K562 (cell line): ENCODE measurements at regions not wholly inside any gene's neighbourhood (a gene's known extent, or its start where the extent isn't known, plus 50 kb on each side); places are given as distances from the start of the nearest gene placed in this dataset.
A peak's percentile ranks its signal among the peaks of the same experiment; 100 is the strongest.

Experiments
- ATAC-seq: fragments of 200-7000 bp; cut with Tn5 transposase; 3 replicates; pipeline ENCODE4 v1.9.1; 2020; ENCODE audit warnings: moderate library complexity
- BruUV-seq: library from RNA; stranded (reverse); fragments of 400-500 nt; replicated peaks from 2 replicates; lab custom pipeline; 2021; lab: Mats Ljungman, UMichigan
- CTCF ChIA-PET: fragments of 300-600 bp; formaldehyde crosslinking; extraction: SDS; loops from one replicate; lab custom pipeline; 2021; ENCODE audit warnings: low intra/inter-chr PET ratio; lab: Yijun Ruan, JAX
- POLR2A ChIA-PET: fragments of 300-600, 350-650 bp; sonication (Branson Sonifier 250); formaldehyde crosslinking; extraction: SDS; loops from one replicate; lab custom pipeline; 2021; ENCODE audit warnings: antibody characterized with exemption, inconsistent platforms; lab: Yijun Ruan, JAX
- DNase-seq, 4 experiments: peaks; one replicate each; pipeline versions ENCODE4 v3.0.0 to v3.0.0-alpha.2; 2011 to 2018; ENCODE audit warnings: low spot score in 3 of 4, mixed read lengths in 3 of 4; ENCODE audit errors: extremely low read depth in 1 of 4
- FAIRE-seq: peaks from 2 replicates; lab custom pipeline; 2011; peaks lifted over from hg19 to GRCh38; lab: Jason Lieb, UNC
- H2AFZ ChIP-seq: 2 replicates; pipeline ENCODE4 v1.6.0; 2011; ENCODE audit warnings: low read depth, low read length, control low read depth, inconsistent platforms
- H3K27ac ChIP-seq: fragments of 200-600 bp; 3 replicates; pipeline ENCODE4 v1.8.0; 2011; ENCODE audit warnings: low read depth, mild to moderate bottlenecking, control low read depth, inconsistent platforms, low read length, moderate library complexity, mixed read lengths; ENCODE audit errors: extremely low read depth
- H3K27me3 ChIP-seq, 2 experiments: fragments of 300-600 bp in 1 of 2; 2 replicates in 1 of 2; 3 replicates in 1 of 2; pipeline versions ENCODE4 v1.6.0 to v1.8.0; 2011; ENCODE audit warnings: inconsistent platforms in 2 of 2, low read length in 2 of 2, mild to moderate bottlenecking in 1 of 2, mixed read lengths in 1 of 2, moderate library complexity in 1 of 2; ENCODE audit not compliant: control insufficient read depth in 2 of 2, insufficient read depth in 2 of 2
- H3K36me3 ChIP-seq: fragments of 300-600 bp; 3 replicates; pipeline ENCODE4 v1.8.0; 2011; ENCODE audit warnings: mild to moderate bottlenecking, low read length, inconsistent platforms; ENCODE audit not compliant: control insufficient read depth, insufficient read depth
- H3K4me1 ChIP-seq, 2 experiments: fragments of 200-600 bp in 1 of 2; replicated peaks in 1 of 2; 2 replicates in 1 of 2; 3 replicates in 1 of 2; pipeline versions ENCODE4 v1.5.1 to v1.8.0; 2011; ENCODE audit warnings: inconsistent platforms in 2 of 2, low read length in 2 of 2, mild to moderate bottlenecking in 1 of 2, mixed read lengths in 1 of 2, moderate library complexity in 1 of 2; ENCODE audit not compliant: control insufficient read depth in 2 of 2, insufficient read depth in 2 of 2
- H3K4me2 ChIP-seq: 2 replicates; pipeline ENCODE4 v1.6.1; 2011; ENCODE audit warnings: low read length, control low read depth, inconsistent platforms, mixed read lengths; ENCODE audit not compliant: insufficient read depth
- H3K4me3 ChIP-seq: fragments of 200-600 bp; sonication (generic), shearing (Covaris generic); 2 replicates; pipeline ENCODE4 v1.5.1; 2016; ENCODE audit warnings: control low read depth, inconsistent platforms
- H3K79me2 ChIP-seq: fragments of 200-600 bp; 3 replicates; pipeline ENCODE4 v1.8.0; 2011; ENCODE audit warnings: low read length, inconsistent platforms; ENCODE audit not compliant: control insufficient read depth, insufficient read depth
- H3K9ac ChIP-seq, 2 experiments: 2 replicates each; pipeline versions ENCODE4 v1.6.0 to v1.6.1; 2011; ENCODE audit warnings: low read depth in 2 of 2, low read length in 2 of 2, control low read depth in 1 of 2, inconsistent platforms in 1 of 2, mild to moderate bottlenecking in 1 of 2, mixed read lengths in 1 of 2; ENCODE audit not compliant: insufficient read depth in 1 of 2
- H3K9me1 ChIP-seq: one replicate; pipeline ENCODE4 v1.6.0; 2011; ENCODE audit warnings: inconsistent platforms, mild to moderate bottlenecking, low read length, moderate library complexity; ENCODE audit not compliant: control insufficient read depth, insufficient read depth
- H3K9me3 ChIP-seq: replicated peaks from 2 replicates; pipeline ENCODE4 v1.5.1; 2011; ENCODE audit warnings: low read depth, low read length, inconsistent platforms; ENCODE audit not compliant: control insufficient read depth, insufficient read depth
- H4K20me1 ChIP-seq: replicated peaks from 2 replicates; pipeline ENCODE4 v1.6.1; 2011; ENCODE audit warnings: low read length, inconsistent platforms, mixed read lengths; ENCODE audit not compliant: control insufficient read depth, insufficient read depth
- JUN ChIP-seq, 2 experiments: sonication (generic) in 1 of 2; formaldehyde crosslinking in 1 of 2; IDR thresholded peaks; 2 replicates each; pipeline versions ENCODE4 v1.6.1 to v1.8.0; 2012 to 2022; ENCODE audit warnings: borderline replicate concordance in 2 of 2, mild to moderate bottlenecking in 2 of 2, improper control_type of control experiment in 1 of 2, low read depth in 1 of 2, low read length in 1 of 2, missing genetic modification reagents in 1 of 2
- LEF1 ChIP-seq: fragments of 450-650 bp; IDR thresholded peaks from 2 replicates; pipeline ENCODE4 v1.6.1; 2016; ENCODE audit warnings: mild to moderate bottlenecking
- RAD51 ChIP-seq: fragments of 450-650 bp; IDR thresholded peaks from 2 replicates; pipeline ENCODE4 v1.7.1; 2016; ENCODE audit warnings: low read depth, mild to moderate bottlenecking, borderline replicate concordance
- REST ChIP-seq, 2 experiments: fragments of 450-650 bp; formaldehyde crosslinking in 1 of 2; IDR thresholded peaks; 2 replicates each; pipeline versions ENCODE4 v1.4.0 to v1.6.1; 2014 to 2020; ENCODE audit warnings: mild to moderate bottlenecking in 2 of 2, borderline replicate concordance in 1 of 2, low read depth in 1 of 2
- SPI1 ChIP-seq: IDR thresholded peaks from 2 replicates; pipeline ENCODE4 v1.6.1; 2011; ENCODE audit warnings: low read depth, low read length, control low read depth, borderline replicate concordance
- WGBS: fragments of 100-300 bp; shearing (Covaris generic); methylation state at CpG from one replicate; pipeline ENCODE4 v1.1.6; 2016; ENCODE audit warnings: low coverage, mixed read lengths; ENCODE audit not compliant: insufficient coverage; ENCODE audit errors: missing lambda C conversion rate; 5-methylcytosine and 5-hydroxymethylcytosine counted together
- in situ Hi-C: fragments of 300-500 bp; cut with MboI; formaldehyde crosslinking; loops from 4 replicates; pipeline ENCODE4 v1.15.0; 2018; ENCODE audit warnings: inconsistent platforms, mixed read lengths
- intact Hi-C: fragments of 100-400 bp; cut with micrococcal nuclease; formaldehyde crosslinking; loops from 2 replicates; pipeline ENCODE4 v1.14.2; 2022

- Histone ChIP-seq H3K27me3 (no peaks in the 10 kb centered on the region), H3K27ac (no peak overlapping the region), H3K36me3 (no peaks in the 10 kb centered on the region), H4K20me1 (no peaks in the 10 kb centered on the region), H3K9me1 (no peaks in the 10 kb centered on the region), H3K4me2 (no peak overlapping the region), H3K79me2 (no peaks in the 10 kb centered on the region), H3K9me3 (no peaks in the 10 kb centered on the region), H3K9ac (no peak overlapping the region), H3K4me1 (peaks cover 0 to 6% of the 10 kb centered on the region in 2 experiments; a peak in 2 of 5 replicates), H3K4me3 (no peak overlapping the region), H2AFZ (peak overlapping the region; percentile 42)
- 33% methylated on average over 4 of the region's 4 CpGs for WGBS
- intact Hi-C loops: no loop called here
- POLR2A ChIA-PET: interaction anchor here (0.6 kb wide), 1 partner anchor 22 kb away, joined by 5 read pairs; no protein-coding TSS in a partner anchor
- CTCF ChIA-PET: no interaction called here
- ATAC-seq: peak; percentile 58
- in situ Hi-C loops: no loop called here
- no peak for DNase-seq
- peak; percentile 4; the same call in 1 of the 2 replicates for TF ChIP-seq REST (IDR thresholded peaks at IDR 0.05; ENCODE audit: borderline replicate concordance)
- no peak for TF ChIP-seq REST (CRISPR knock-in tag; IDR thresholded peaks at IDR 0.05; ENCODE audit: low read depth)
- TF ChIP-seq SPI1: peak; percentile 59; the same call in 1 of the 2 replicates
- TF ChIP-seq LEF1: no peak
- TF ChIP-seq JUN (IDR thresholded peaks at IDR 0.05; ENCODE audit: borderline replicate concordance, low read depth, low read length): no peak
- no peak for TF ChIP-seq JUN (CRISPR knock-in tag; IDR thresholded peaks at IDR 0.05; ENCODE audit: borderline replicate concordance)
- peak; percentile 47; the same call in 1 of the 2 replicates for TF ChIP-seq RAD51
- FAIRE-seq: no peak
- no TSS peak for BruUV-seq
These were observed 403.9 kb upstream of the FANCL start for GRCh38 chr2:58645017-58645416.
